ENCODE measurements at regions not wholly inside any gene's neighbourhood (a gene's known extent, or its start where the extent isn't known, plus 50 kb on each side); places are given as distances from the start of the nearest gene placed in this dataset.

GRCh38 chr2:138193416-138194213, 229.3 kb downstream of the HNMT start:
- TF ChIP-seq, protein P1, sequence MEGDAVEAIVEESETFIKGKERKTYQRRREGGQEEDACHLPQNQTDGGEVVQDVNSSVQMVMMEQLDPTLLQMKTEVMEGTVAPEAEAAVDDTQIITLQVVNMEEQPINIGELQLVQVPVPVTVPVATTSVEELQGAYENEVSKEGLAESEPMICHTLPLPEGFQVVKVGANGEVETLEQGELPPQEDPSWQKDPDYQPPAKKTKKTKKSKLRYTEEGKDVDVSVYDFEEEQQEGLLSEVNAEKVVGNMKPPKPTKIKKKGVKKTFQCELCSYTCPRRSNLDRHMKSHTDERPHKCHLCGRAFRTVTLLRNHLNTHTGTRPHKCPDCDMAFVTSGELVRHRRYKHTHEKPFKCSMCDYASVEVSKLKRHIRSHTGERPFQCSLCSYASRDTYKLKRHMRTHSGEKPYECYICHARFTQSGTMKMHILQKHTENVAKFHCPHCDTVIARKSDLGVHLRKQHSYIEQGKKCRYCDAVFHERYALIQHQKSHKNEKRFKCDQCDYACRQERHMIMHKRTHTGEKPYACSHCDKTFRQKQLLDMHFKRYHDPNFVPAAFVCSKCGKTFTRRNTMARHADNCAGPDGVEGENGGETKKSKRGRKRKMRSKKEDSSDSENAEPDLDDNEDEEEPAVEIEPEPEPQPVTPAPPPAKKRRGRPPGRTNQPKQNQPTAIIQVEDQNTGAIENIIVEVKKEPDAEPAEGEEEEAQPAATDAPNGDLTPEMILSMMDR (IDR thresholded peaks at IDR 0.05) = no peak
- TF ChIP-seq POLR2AphosphoS5 (IDR thresholded peaks at IDR 0.05) = no peak
